SK-N-SH (cell line): ENCODE measurements at regions not wholly inside any gene's neighbourhood (a gene's known extent, or its start where the extent isn't known, plus 50 kb on each side); places are given as distances from the start of the nearest gene placed in this dataset.

ENCODE experiments used
- CTCF ChIA-PET: fragments of 300-600, 350-600 bp; formaldehyde crosslinking; extraction: SDS; loops from one replicate; lab custom pipeline; 2021; lab: Yijun Ruan, JAX
- POLR2A ChIA-PET: fragments of 350-600 bp; sonication (Branson Sonifier 250); formaldehyde crosslinking; extraction: SDS; loops from one replicate; lab custom pipeline; 2020; ENCODE audit warnings: antibody characterized with exemption, inconsistent platforms; lab: Yijun Ruan, JAX
- DNase-seq: peaks from one replicate; pipeline ENCODE4 v3.0.0; 2012
- H2AFZ ChIP-seq: fragments of 200-600 bp; sonication (generic); 2 replicates; pipeline ENCODE4 v1.8.1; 2016; ENCODE audit warnings: antibody characterized with exemption, mild to moderate bottlenecking, low read depth
- H3F3A ChIP-seq: fragments of 200-600 bp; sonication (generic); replicated peaks from 2 replicates; pipeline ENCODE3; 2016; ENCODE audit warnings: antibody characterized with exemption, mild to moderate bottlenecking; ENCODE audit not compliant: insufficient read depth
- H3K27ac ChIP-seq, 2 experiments: fragments of 200-500 bp in 1 of 2; fragments of 200-600 bp in 1 of 2; sonication (Bioruptor generic) in 1 of 2; sonication (generic), shearing (Covaris generic) in 1 of 2; 2 replicates each; pipeline versions ENCODE4 v1.5.1 to v1.6.1; 2014 to 2016; ENCODE audit warnings: low read depth in 2 of 2, inconsistent platforms in 1 of 2, low read length in 1 of 2, mild to moderate bottlenecking in 1 of 2, mixed read lengths in 1 of 2
- H3K27me3 ChIP-seq: fragments of 200-600 bp; sonication (generic), shearing (Covaris generic); 2 replicates; pipeline ENCODE4 v1.6.1; 2016; ENCODE audit warnings: mixed run types; ENCODE audit not compliant: insufficient read depth
- H3K36me3 ChIP-seq, 2 experiments: fragments of 200-500 bp in 1 of 2; fragments of 200-600 bp in 1 of 2; sonication (Bioruptor generic) in 1 of 2; sonication (generic) in 1 of 2; replicated peaks in 1 of 2; 2 replicates each; pipeline versions ENCODE3 to v1.5.1; 2014 to 2016; ENCODE audit warnings: low read length in 1 of 2, mild to moderate bottlenecking in 1 of 2; ENCODE audit not compliant: insufficient read depth in 2 of 2, control insufficient read depth in 1 of 2
- H3K4me1 ChIP-seq, 2 experiments: fragments of 200-500 bp in 1 of 2; fragments of 200-600 bp in 1 of 2; sonication (Bioruptor generic) in 1 of 2; sonication (generic), shearing (Covaris generic) in 1 of 2; 2 replicates each; pipeline versions ENCODE4 v1.5.1 to v1.6.1; 2014 to 2016; ENCODE audit warnings: low read depth in 1 of 2, low read length in 1 of 2, mixed run types in 1 of 2; ENCODE audit not compliant: insufficient read depth in 2 of 2, control insufficient read depth in 1 of 2
- H3K4me2 ChIP-seq: fragments of 200-600 bp; sonication (generic), shearing (Covaris generic); 2 replicates; pipeline ENCODE4 v1.6.1; 2017; ENCODE audit warnings: mixed run types
- H3K4me3 ChIP-seq, 2 experiments: fragments of 200-500 bp in 1 of 2; fragments of 200-600 bp in 1 of 2; sonication (Bioruptor generic) in 1 of 2; sonication (generic), shearing (Covaris generic) in 1 of 2; 2 replicates each; pipeline versions ENCODE4 v1.5.1 to v1.8.1; 2014 to 2016; ENCODE audit warnings: low read depth in 2 of 2, inconsistent platforms in 1 of 2, low read length in 1 of 2, mild to moderate bottlenecking in 1 of 2, mixed read lengths in 1 of 2, moderate library complexity in 1 of 2
- H3K79me2 ChIP-seq: fragments of 200-600 bp; sonication (generic); 2 replicates; pipeline ENCODE4 v1.8.1; 2017; ENCODE audit warnings: mild to moderate bottlenecking; ENCODE audit not compliant: insufficient read depth
- H3K9ac ChIP-seq: fragments of 200-600 bp; sonication (generic); 2 replicates; pipeline ENCODE4 v1.6.1; 2017; ENCODE audit warnings: mixed run types
- H3K9me2 ChIP-seq: fragments of 200-600 bp; sonication (generic); 2 replicates; pipeline ENCODE4 v1.6.1; 2017; ENCODE audit warnings: mixed run types
- H3K9me3 ChIP-seq: fragments of 200-600 bp; sonication (generic); 2 replicates; pipeline ENCODE4 v1.6.1; 2017; ENCODE audit warnings: mixed run types, mild to moderate bottlenecking, moderate library complexity
- H4K20me1 ChIP-seq: fragments of 200-600 bp; sonication (generic); 2 replicates; pipeline ENCODE4 v1.6.1; 2017; ENCODE audit warnings: mild to moderate bottlenecking, mixed run types; ENCODE audit not compliant: insufficient read depth
- FOSL2 ChIP-seq: IDR thresholded peaks from 2 replicates; pipeline ENCODE4 v1.4.0; 2012; ENCODE audit warnings: low read depth, mild to moderate bottlenecking, moderate library complexity, borderline replicate concordance
- FOXJ3 ChIP-seq: sonication (generic); formaldehyde crosslinking; IDR thresholded peaks from 2 replicates; pipeline ENCODE4 v1.5.1; 2020; ENCODE audit warnings: mild to moderate bottlenecking, missing genetic modification reagents
- MEF2A ChIP-seq: IDR thresholded peaks from 2 replicates; pipeline ENCODE4 v1.4.0; 2012; ENCODE audit warnings: low read depth, borderline replicate concordance
- NFIC ChIP-seq: IDR thresholded peaks from 2 replicates; pipeline ENCODE4 v1.4.0; 2012; ENCODE audit warnings: borderline replicate concordance
- NRF1 ChIP-seq: IDR thresholded peaks from 2 replicates; pipeline ENCODE4 v1.6.1; 2012; ENCODE audit warnings: low read depth, mild to moderate bottlenecking, low read length
- POLR2AphosphoS5 ChIP-seq: IDR thresholded peaks from 2 replicates; pipeline ENCODE4 v1.6.1; 2012; ENCODE audit warnings: low read depth, low read length
- RCOR1 ChIP-seq: fragments of 150-350 bp; IDR thresholded peaks from 2 replicates; pipeline ENCODE4 v1.6.1; 2017; ENCODE audit warnings: antibody characterized with exemption, low read length
- REST ChIP-seq: IDR thresholded peaks from 2 replicates; pipeline ENCODE4 v1.6.1; 2012; ENCODE audit warnings: mild to moderate bottlenecking, low read depth, low read length, moderate library complexity
- RFX5 ChIP-seq: IDR thresholded peaks from 2 replicates; pipeline ENCODE4 v1.6.1; 2012; ENCODE audit warnings: mild to moderate bottlenecking, improper control_type of control experiment, low read length
- SIN3A ChIP-seq: IDR thresholded peaks from 2 replicates; pipeline ENCODE4 v1.6.1; 2012; ENCODE audit warnings: low read depth, mild to moderate bottlenecking, low read length, moderate library complexity, borderline replicate concordance
- SMC3 ChIP-seq: IDR thresholded peaks from 2 replicates; pipeline ENCODE4 v1.6.1; 2012; ENCODE audit warnings: low read depth, low read length, improper control_type of control experiment
- TAF1 ChIP-seq: IDR thresholded peaks from 2 replicates; pipeline ENCODE4 v1.6.1; 2012; ENCODE audit warnings: low read depth, mild to moderate bottlenecking, low read length, moderate library complexity, borderline replicate concordance
- TCF12 ChIP-seq: IDR thresholded peaks from 2 replicates; pipeline ENCODE4 v1.4.0; 2012
- YY1 ChIP-seq: IDR thresholded peaks from 2 replicates; pipeline ENCODE4 v1.4.0; 2012; ENCODE audit warnings: low read depth, mild to moderate bottlenecking
- WGBS: methylation state at CpG from one replicate; pipeline ENCODE4 v1.1.6; 2017; ENCODE audit warnings: low lambda C conversion rate; 5-methylcytosine and 5-hydroxymethylcytosine counted together
- TF ChIP-seq, protein P1 (sequence below): fragments of 200-600 bp; sonication (generic); IDR thresholded peaks from 2 replicates; pipeline ENCODE4 v1.6.1; 2017; ENCODE audit warnings: antibody characterized with exemption, mild to moderate bottlenecking, moderate library complexity
- TF ChIP-seq, protein P2 (sequence below): IDR thresholded peaks from 2 replicates; pipeline ENCODE4 v1.4.0; 2012; ENCODE audit warnings: low read depth

DNA sequence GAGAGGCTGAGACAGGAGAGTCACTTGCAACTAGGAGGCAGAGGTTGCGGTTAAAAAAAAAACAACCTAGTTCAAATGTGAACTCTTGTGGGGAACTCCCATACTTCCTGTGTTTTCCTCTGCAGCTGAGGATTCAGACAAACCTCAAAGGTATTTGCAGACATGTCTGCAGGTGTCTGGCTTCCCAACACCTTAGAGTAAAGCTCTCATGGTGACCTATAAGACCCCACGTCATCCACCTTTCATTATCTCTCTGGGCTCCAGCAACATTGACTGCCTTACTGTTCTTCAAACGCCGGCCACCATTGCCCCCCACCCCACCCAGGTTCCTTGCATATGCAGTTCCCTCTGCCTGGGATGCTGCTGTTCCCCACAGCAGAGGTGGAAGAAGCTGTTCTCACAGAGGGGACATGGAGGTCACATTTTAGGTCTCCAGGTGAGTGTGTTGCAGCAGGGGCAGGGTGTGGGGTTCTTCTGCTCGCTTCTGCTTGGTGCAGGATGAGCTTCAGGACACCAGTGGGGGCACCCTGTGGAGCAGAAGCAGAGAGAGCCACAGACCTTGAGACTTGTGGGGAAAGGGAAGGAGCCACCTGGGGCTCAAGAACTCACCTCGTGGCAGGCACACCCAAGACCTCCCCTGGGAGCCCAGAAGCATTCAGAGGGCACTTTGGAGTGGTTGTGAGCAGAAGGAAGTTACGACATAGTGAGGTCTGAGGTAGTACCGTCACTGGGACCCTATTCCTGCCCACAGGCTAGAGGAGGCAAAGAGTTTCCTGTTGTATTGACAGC lies 203.2 kb downstream of the CSNK2A3 start:
- 38% methylated on average over 8 of the region's 8 CpGs for WGBS

DNA sequence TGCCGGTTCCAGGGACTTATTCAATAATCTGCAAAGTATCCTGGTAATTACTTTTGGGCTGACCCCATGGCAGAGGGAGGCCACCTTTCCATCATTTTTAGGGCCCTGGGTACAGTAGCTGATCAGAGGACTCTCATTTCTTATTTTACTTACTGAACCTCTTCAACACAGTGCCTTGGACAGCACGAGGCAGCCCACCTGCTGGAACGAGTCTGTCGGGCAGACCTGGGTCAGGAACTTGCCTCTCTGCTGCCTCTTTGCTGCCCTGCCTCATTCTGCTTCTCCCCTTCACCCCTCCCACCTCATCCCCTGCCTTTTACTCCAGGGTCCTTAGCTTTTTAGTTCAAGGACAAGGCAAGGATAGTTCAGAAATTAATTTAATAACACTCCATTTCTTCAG lies 204.5 kb downstream of the CSNK2A3 start:
- H3K9me3 ChIP-seq = no peaks in the 10 kb centered on the region
- no peaks in the 10 kb centered on the region for H3K79me2 ChIP-seq
- H3K4me1 ChIP-seq = no peaks in the 10 kb centered on the region
- H3K4me2 ChIP-seq = no peak overlapping the region
- H3K36me3 ChIP-seq = no peaks in the 10 kb centered on the region
- POLR2A ChIA-PET = no interaction called here
- H3K9me2 ChIP-seq = no peaks in the 10 kb centered on the region
- TF ChIP-seq NRF1 (no peak), SMC3 (no peak), FOSL2 (no peak)
- TF ChIP-seq, all 33 proteins: peak for 0
- CTCF ChIA-PET = interaction anchor here (1.0 to 1.1 kb wide), 2 partner anchors 9 to 184 kb away, joined by 3 read pairs; no protein-coding TSS in a partner anchor
- 72% methylated on average over 4 of the region's 4 CpGs for WGBS
- no peaks in the 10 kb centered on the region for H3F3A ChIP-seq
- no peaks in the 10 kb centered on the region for H3K27me3 ChIP-seq
- no peak overlapping the region for H2AFZ ChIP-seq
- no peak overlapping the region for H3K27ac ChIP-seq
- H3K4me3 ChIP-seq = no peak overlapping the region
- H4K20me1 ChIP-seq = no peaks in the 10 kb centered on the region
- DNase-seq = no peak
- no peak overlapping the region for H3K9ac ChIP-seq

More for the DNA sequence above, 203.2 kb downstream of the CSNK2A3 start:
- Histone ChIP-seq H3K4me3 (no peak overlapping the region), H3K4me2 (no peak overlapping the region), H3K9me2 (no peaks in the 10 kb centered on the region), H3K9me3 (no peaks in the 10 kb centered on the region), H3K27ac (no peak overlapping the region), H3K27me3 (no peaks in the 10 kb centered on the region), H2AFZ (no peak overlapping the region), H4K20me1 (no peaks in the 10 kb centered on the region), H3K4me1 (no peaks in the 10 kb centered on the region), H3K79me2 (no peaks in the 10 kb centered on the region), H3F3A (no peaks in the 10 kb centered on the region), H3K36me3 (no peaks in the 10 kb centered on the region), H3K9ac (no peak overlapping the region)
- no peak for DNase-seq
- TF ChIP-seq TAF1 = no peak
- POLR2A ChIA-PET = no interaction called here
- CTCF ChIA-PET = no interaction called here

- Histone ChIP-seq H3F3A (no peaks in the 10 kb centered on the region), H3K9me3 (no peaks in the 10 kb centered on the region), H3K4me2 (no peak overlapping the region), H3K4me3 (no peak overlapping the region), H3K4me1 (no peaks in the 10 kb centered on the region), H3K27me3 (no peaks in the 10 kb centered on the region), H3K79me2 (no peaks in the 10 kb centered on the region), H2AFZ (no peak overlapping the region), H4K20me1 (no peaks in the 10 kb centered on the region), H3K9me2 (no peaks in the 10 kb centered on the region), H3K9ac (no peak overlapping the region), H3K27ac (no peak overlapping the region), H3K36me3 (no peaks in the 10 kb centered on the region)
- WGBS = 31% methylated on average over 2 of the region's 5 CpGs
- ChIA-PET POLR2A (no interaction called here), CTCF (interaction anchor here (1.0 to 1.1 kb wide), 2 partner anchors 10 to 184 kb away, joined by 3 read pairs; no protein-coding TSS in a partner anchor)
- DNase-seq = no peak
- no peak for TF ChIP-seq FOXJ3
- TF ChIP-seq, protein P1, sequence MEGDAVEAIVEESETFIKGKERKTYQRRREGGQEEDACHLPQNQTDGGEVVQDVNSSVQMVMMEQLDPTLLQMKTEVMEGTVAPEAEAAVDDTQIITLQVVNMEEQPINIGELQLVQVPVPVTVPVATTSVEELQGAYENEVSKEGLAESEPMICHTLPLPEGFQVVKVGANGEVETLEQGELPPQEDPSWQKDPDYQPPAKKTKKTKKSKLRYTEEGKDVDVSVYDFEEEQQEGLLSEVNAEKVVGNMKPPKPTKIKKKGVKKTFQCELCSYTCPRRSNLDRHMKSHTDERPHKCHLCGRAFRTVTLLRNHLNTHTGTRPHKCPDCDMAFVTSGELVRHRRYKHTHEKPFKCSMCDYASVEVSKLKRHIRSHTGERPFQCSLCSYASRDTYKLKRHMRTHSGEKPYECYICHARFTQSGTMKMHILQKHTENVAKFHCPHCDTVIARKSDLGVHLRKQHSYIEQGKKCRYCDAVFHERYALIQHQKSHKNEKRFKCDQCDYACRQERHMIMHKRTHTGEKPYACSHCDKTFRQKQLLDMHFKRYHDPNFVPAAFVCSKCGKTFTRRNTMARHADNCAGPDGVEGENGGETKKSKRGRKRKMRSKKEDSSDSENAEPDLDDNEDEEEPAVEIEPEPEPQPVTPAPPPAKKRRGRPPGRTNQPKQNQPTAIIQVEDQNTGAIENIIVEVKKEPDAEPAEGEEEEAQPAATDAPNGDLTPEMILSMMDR = peak; percentile 32; the same call in 1 of the 2 replicates
- TF ChIP-seq RFX5 = no peak
- TF ChIP-seq SMC3 = no peak
- no peak for TF ChIP-seq RCOR1
- no peak for TF ChIP-seq SIN3A
- TF ChIP-seq MEF2A = no peak
- TF ChIP-seq REST = no peak
- TF ChIP-seq, protein P2, sequence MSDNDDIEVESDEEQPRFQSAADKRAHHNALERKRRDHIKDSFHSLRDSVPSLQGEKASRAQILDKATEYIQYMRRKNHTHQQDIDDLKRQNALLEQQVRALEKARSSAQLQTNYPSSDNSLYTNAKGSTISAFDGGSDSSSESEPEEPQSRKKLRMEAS = no peak
- no peak for TF ChIP-seq YY1
- no peak for TF ChIP-seq POLR2AphosphoS5
- TF ChIP-seq NFIC = peak; percentile 45; the same call in 1 of the 2 replicates
- TF ChIP-seq TCF12 = peak; percentile 32; the same call in 1 of the 2 replicates
Measured at GRCh38 chr11:11148104-11148509, 204.9 kb downstream of the CSNK2A3 start.
